H9 (cell line): ENCODE measurements at regions not wholly inside any gene's neighbourhood (a gene's known extent, or its start where the extent isn't known, plus 50 kb on each side); places are given as distances from the start of the nearest gene placed in this dataset.

Experiments used
- DNase-seq: peaks from one replicate; pipeline ENCODE4 v3.0.0-alpha.2; 2017
- H2AFZ ChIP-seq: one replicate; pipeline ENCODE4 v1.6.1; 2013; ENCODE audit warnings: mild to moderate bottlenecking, low read length, control low read depth, moderate library complexity
- H2AK5ac ChIP-seq: 2 replicates; pipeline ENCODE4 v1.6.1; 2013; ENCODE audit warnings: low read length, control low read depth, mixed read lengths; ENCODE audit not compliant: insufficient read length
- H2BK120ac ChIP-seq: one replicate; pipeline ENCODE4 v1.6.1; 2013; ENCODE audit warnings: low read depth, mild to moderate bottlenecking, low read length, control low read depth, inconsistent platforms; ENCODE audit not compliant: poor library complexity, severe bottlenecking
- H2BK12ac ChIP-seq: 2 replicates; pipeline ENCODE4 v1.6.1; 2013; ENCODE audit warnings: low read length, control low read depth, mixed read lengths, low read depth; ENCODE audit not compliant: insufficient read length
- H2BK15ac ChIP-seq: 2 replicates; pipeline ENCODE4 v1.6.1; 2013; ENCODE audit warnings: low read depth, low read length, control low read depth
- H2BK20ac ChIP-seq: one replicate; pipeline ENCODE4 v1.6.1; 2013; ENCODE audit warnings: low read depth, mild to moderate bottlenecking, low read length, control low read depth, inconsistent platforms; ENCODE audit not compliant: poor library complexity, severe bottlenecking
- H2BK5ac ChIP-seq: 2 replicates; pipeline ENCODE4 v1.6.1; 2013; ENCODE audit warnings: low read length, control low read depth, mixed read lengths; ENCODE audit not compliant: insufficient read length
- H3K14ac ChIP-seq: 2 replicates; pipeline ENCODE4 v1.6.1; 2013; ENCODE audit warnings: low read length, control low read depth; ENCODE audit not compliant: insufficient read depth
- H3K18ac ChIP-seq: 2 replicates; pipeline ENCODE4 v1.6.1; 2013; ENCODE audit warnings: low read depth, mild to moderate bottlenecking, mixed read lengths, low read length, control low read depth; ENCODE audit not compliant: insufficient read length
- H3K23ac ChIP-seq: 2 replicates; pipeline ENCODE4 v1.6.1; 2013; ENCODE audit warnings: low read length, control low read depth, mixed read lengths, low read depth; ENCODE audit not compliant: insufficient read length
- H3K23me2 ChIP-seq: 2 replicates; pipeline ENCODE4 v1.6.1; 2013; ENCODE audit warnings: low read depth, mild to moderate bottlenecking, mixed read lengths, low read length, control low read depth; ENCODE audit not compliant: insufficient read length, poor library complexity, severe bottlenecking
- H3K27ac ChIP-seq: 2 replicates; pipeline ENCODE4 v1.5.1; 2013; ENCODE audit warnings: low read length, control low read depth, mixed read lengths, low read depth; ENCODE audit not compliant: insufficient read length
- H3K27me3 ChIP-seq: 2 replicates; pipeline ENCODE4 v1.6.1; 2013; ENCODE audit warnings: low read length, control low read depth, inconsistent platforms; ENCODE audit not compliant: insufficient read depth
- H3K4ac ChIP-seq: 2 replicates; pipeline ENCODE4 v1.6.1; 2013; ENCODE audit warnings: low read depth, mild to moderate bottlenecking, control low read depth, inconsistent platforms, low read length, moderate library complexity
- H3K4me1 ChIP-seq: 2 replicates; pipeline ENCODE4 v1.6.1; 2013; ENCODE audit warnings: low read length, control low read depth, inconsistent platforms; ENCODE audit not compliant: insufficient read depth
- H3K4me2 ChIP-seq: 2 replicates; pipeline ENCODE4 v1.6.1; 2013; ENCODE audit warnings: low read length, control low read depth, mixed read lengths; ENCODE audit not compliant: insufficient read length, insufficient read depth
- H3K56ac ChIP-seq: 2 replicates; pipeline ENCODE4 v1.6.1; 2013; ENCODE audit warnings: low read depth, mild to moderate bottlenecking, mixed read lengths, low read length, control low read depth; ENCODE audit not compliant: insufficient read length
- H3K79me1 ChIP-seq: 2 replicates; pipeline ENCODE4 v1.6.1; 2013; ENCODE audit warnings: low read depth, mild to moderate bottlenecking, moderate library complexity, low read length, control low read depth, inconsistent platforms; ENCODE audit not compliant: insufficient read depth, poor library complexity, severe bottlenecking
- H3K79me2 ChIP-seq: 2 replicates; pipeline ENCODE4 v1.6.1; 2013; ENCODE audit warnings: low read length, control low read depth, inconsistent platforms; ENCODE audit not compliant: insufficient read depth
- H3K9ac ChIP-seq: 2 replicates; pipeline ENCODE4 v1.6.1; 2013; ENCODE audit warnings: low read length, control low read depth, mixed read lengths; ENCODE audit not compliant: insufficient read length; ENCODE audit errors: extremely low read depth
- H3K9me3 ChIP-seq: one replicate; pipeline ENCODE4 v1.6.1; 2013; ENCODE audit warnings: low read depth, low read length, inconsistent platforms; ENCODE audit not compliant: control insufficient read depth
- H3T11ph ChIP-seq: one replicate; pipeline ENCODE4 v1.6.1; 2013; ENCODE audit warnings: mild to moderate bottlenecking, low read length, control low read depth, inconsistent platforms
- H4K20me1 ChIP-seq: one replicate; pipeline ENCODE4 v1.6.1; 2013; ENCODE audit not compliant: control insufficient read depth, insufficient read length, insufficient read depth
- H4K5ac ChIP-seq: 2 replicates; pipeline ENCODE4 v1.6.1; 2013; ENCODE audit warnings: low read depth, mild to moderate bottlenecking, mixed read lengths, low read length, control low read depth; ENCODE audit not compliant: insufficient read length
- H4K8ac ChIP-seq: replicated peaks from 2 replicates; pipeline ENCODE4 v1.6.1; 2013; ENCODE audit warnings: low read length, control low read depth, mixed read lengths, low read depth; ENCODE audit not compliant: insufficient read length
- H4K91ac ChIP-seq: 2 replicates; pipeline ENCODE4 v1.6.1; 2013; ENCODE audit warnings: low read depth, mild to moderate bottlenecking, moderate library complexity, mixed read lengths, low read length, control low read depth; ENCODE audit not compliant: insufficient read length
- H3K27ac Mint-ChIP-seq, 3 experiments: 2 replicates in 2 of 3; 3 replicates in 1 of 3; pipeline ENCODE4 v1.8.0; 2020 to 2021; ENCODE audit warnings: mixed read lengths in 3 of 3, mild to moderate bottlenecking in 1 of 3, moderate library complexity in 1 of 3
- H3K27me3 Mint-ChIP-seq: 2 replicates; pipeline ENCODE4 v1.8.0; 2021; ENCODE audit warnings: low read depth, mild to moderate bottlenecking, moderate library complexity, mixed read lengths
- H3K36me3 Mint-ChIP-seq, 3 experiments: 2 replicates in 2 of 3; 3 replicates in 1 of 3; pipeline ENCODE4 v1.8.0; 2020 to 2021; ENCODE audit warnings: low read depth in 3 of 3, mixed read lengths in 3 of 3; ENCODE audit not compliant: insufficient read depth in 1 of 3
- H3K4me1 Mint-ChIP-seq, 2 experiments: 2 replicates each; pipeline ENCODE4 v1.8.0; 2020; ENCODE audit warnings: mixed read lengths in 2 of 2
- H3K4me3 Mint-ChIP-seq, 2 experiments: 2 replicates in 1 of 2; 3 replicates in 1 of 2; pipeline ENCODE4 v1.8.0; 2020 to 2021; ENCODE audit warnings: mild to moderate bottlenecking in 2 of 2, mixed read lengths in 2 of 2, moderate library complexity in 1 of 2
- H3K9me3 Mint-ChIP-seq, 2 experiments: 2 replicates in 1 of 2; 3 replicates in 1 of 2; pipeline ENCODE4 v1.8.0; 2020; ENCODE audit warnings: mild to moderate bottlenecking in 2 of 2, mixed read lengths in 2 of 2, moderate library complexity in 1 of 2
- CTCF ChIP-seq: fragments of 200-600 bp; sonication (generic); conservative IDR thresholded peaks from 3 replicates; pipeline ENCODE4 v1.8.0; 2021; ENCODE audit warnings: antibody characterized with exemption, mild to moderate bottlenecking
- WGBS: extraction: QIAGEN DNeasy Blood & Tissue Kit; methylation state at CpG from one replicate; pipeline ENCODE4 v1.1.7; 2013; ENCODE audit warnings: missing lambda C conversion rate, low lambda C conversion rate, mixed read lengths; ENCODE audit not compliant: insufficient read length; ENCODE audit errors: extremely low coverage; 5-methylcytosine and 5-hydroxymethylcytosine counted together

- no peak overlapping the region for H2AFZ ChIP-seq
- no peak overlapping the region for H3K18ac ChIP-seq
- Mint-ChIP-seq H3K9me3 (peaks cover 28 to 45% of the 10 kb centered on the region in 2 experiments), H3K27me3 (no peaks in the 10 kb centered on the region), H3K27ac (no peak overlapping the region), H3K4me3 (no peak overlapping the region), H3K4me1 (peaks cover 0 to 3% of the 10 kb centered on the region in 2 experiments; a peak in 1 of 4 replicates), H3K36me3 (peaks cover 0 to 8% (median 2%) of the 10 kb centered on the region in 3 experiments; a peak in 4 of 7 replicates)
- no peak overlapping the region for H3K4me2 ChIP-seq
- no peak for DNase-seq
- no peaks in the 10 kb centered on the region for H4K20me1 ChIP-seq
- no peak overlapping the region for H2BK15ac ChIP-seq
- H2BK120ac ChIP-seq: no peak overlapping the region
- H3K23me2 ChIP-seq: no peaks in the 10 kb centered on the region
- H3K4ac ChIP-seq: no peak overlapping the region
- no peaks in the 10 kb centered on the region for H3K9me3 ChIP-seq
- no peak overlapping the region for H3K9ac ChIP-seq
- no peak overlapping the region for H3K14ac ChIP-seq
- no peaks in the 10 kb centered on the region for H3K4me1 ChIP-seq
- H3K56ac ChIP-seq: no peak overlapping the region
- H2AK5ac ChIP-seq: no peak overlapping the region
- WGBS: no CpG with 5 or more reads among the region's 7 CpGs
- H4K91ac ChIP-seq: no peak overlapping the region
- no peak overlapping the region for H4K5ac ChIP-seq
- TF ChIP-seq CTCF: no peak
- H3K23ac ChIP-seq: no peak overlapping the region
- H2BK12ac ChIP-seq: no peak overlapping the region
- H3T11ph ChIP-seq: no peak overlapping the region
- no peak overlapping the region for H2BK5ac ChIP-seq
- H2BK20ac ChIP-seq: no peak overlapping the region
- H3K79me2 ChIP-seq: no peaks in the 10 kb centered on the region
- no peak overlapping the region for H4K8ac ChIP-seq
- no peak overlapping the region for H3K27ac ChIP-seq
- no peaks in the 10 kb centered on the region for H3K27me3 ChIP-seq
- no peaks in the 10 kb centered on the region for H3K79me1 ChIP-seq
Observed at GRCh38 chrX:127306262-127306661, 486.7 kb downstream of the PRR32 start.
